Liver (tissue), 3 donors: ENCODE measurements at regions not wholly inside any gene's neighbourhood (a gene's known extent, or its start where the extent isn't known, plus 50 kb on each side); places are given as distances from the start of the nearest gene placed in this dataset.

ENCODE experiments used
- CTCF ChIP-seq: fragments of 150-350 bp; IDR thresholded peaks from 2 replicates; pipeline ENCODE4 v1.5.1; 2017; ENCODE audit warnings: improper control_type of control experiment, low read depth, low read length; ENCODE audit not compliant: missing input control
- EGR1 ChIP-seq, 2 donors: IDR thresholded peaks; 2 replicates each; pipeline ENCODE4 v1.6.1; 2016 to 2018; ENCODE audit warnings: antibody characterized with exemption in 2 of 2, low read depth in 2 of 2
- FOXA1 ChIP-seq: IDR thresholded peaks from 2 replicates; pipeline ENCODE4 v1.6.1; 2016; ENCODE audit warnings: antibody characterized with exemption
- FOXA2 ChIP-seq: IDR thresholded peaks from 2 replicates; pipeline ENCODE4 v1.6.1; 2016; ENCODE audit warnings: antibody characterized with exemption
- JUND ChIP-seq, 2 donors: IDR thresholded peaks; 2 replicates each; pipeline ENCODE4 v1.6.1; 2016; ENCODE audit warnings: antibody characterized with exemption in 2 of 2
- MAX ChIP-seq: IDR thresholded peaks from 2 replicates; pipeline ENCODE4 v1.6.1; 2016; ENCODE audit warnings: antibody characterized with exemption
- NR2F2 ChIP-seq: IDR thresholded peaks from 2 replicates; pipeline ENCODE4 v1.6.1; 2016; ENCODE audit warnings: antibody characterized with exemption
- RAD21 ChIP-seq, 2 donors: IDR thresholded peaks; 2 replicates each; pipeline ENCODE4 v1.6.1; 2016; ENCODE audit warnings: antibody characterized with exemption in 2 of 2, mild to moderate bottlenecking in 2 of 2
- SP1 ChIP-seq: IDR thresholded peaks from 2 replicates; pipeline ENCODE4 v1.6.1; 2018; ENCODE audit warnings: antibody characterized with exemption, mild to moderate bottlenecking
- TAF1 ChIP-seq: conservative IDR thresholded peaks from 2 replicates; pipeline ENCODE4 v1.6.1; 2016; ENCODE audit warnings: antibody characterized with exemption, mild to moderate bottlenecking
- YY1 ChIP-seq: IDR thresholded peaks from 2 replicates; pipeline ENCODE4 v1.6.1; 2016; ENCODE audit warnings: antibody characterized with exemption, mild to moderate bottlenecking
- TF ChIP-seq, protein P1 (sequence below): IDR thresholded peaks from 2 replicates; pipeline ENCODE4 v1.6.1; 2016; ENCODE audit warnings: antibody characterized with exemption, mild to moderate bottlenecking
- TF ChIP-seq, protein P2 (sequence below): IDR thresholded peaks from 2 replicates; pipeline ENCODE4 v1.6.1; 2016; ENCODE audit warnings: antibody characterized with exemption
- donor health status: healthy.
- donor health status: healthy.

DNA sequence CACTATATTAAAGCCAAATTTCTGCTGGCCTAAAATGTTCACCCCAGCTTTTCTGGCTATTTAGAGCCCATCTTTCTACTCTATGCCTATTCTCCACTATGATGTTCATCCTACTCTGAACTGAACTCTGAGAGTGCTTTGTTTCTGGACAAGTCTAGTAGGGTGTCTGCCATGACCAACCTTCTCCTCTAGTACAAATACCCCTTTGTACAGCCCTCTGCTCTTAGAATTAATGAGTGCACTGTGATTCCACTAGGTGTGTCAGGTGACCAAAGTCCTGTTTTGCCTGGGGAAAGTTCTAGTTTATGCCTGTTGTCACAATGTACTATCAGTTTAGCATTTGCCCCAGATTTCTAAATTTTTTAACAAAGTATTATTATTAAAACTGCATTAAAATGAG, 388.1 kb upstream of the MAD2L1 start:
- TF ChIP-seq NR2F2 (no peak), CTCF (no peak), YY1 (no peak), MAX (no peak), FOXA1 (no peak), JUND (IDR thresholded peaks at IDR 0.05) (no peak), SP1 (no peak), RAD21 (IDR thresholded peaks at IDR 0.05) (no peak), TAF1 (no peak), EGR1 (IDR thresholded peaks at IDR 0.05; ENCODE audit: low read depth in 2 of 2) (no peak), FOXA2 (no peak)
- TF ChIP-seq, protein P1, sequence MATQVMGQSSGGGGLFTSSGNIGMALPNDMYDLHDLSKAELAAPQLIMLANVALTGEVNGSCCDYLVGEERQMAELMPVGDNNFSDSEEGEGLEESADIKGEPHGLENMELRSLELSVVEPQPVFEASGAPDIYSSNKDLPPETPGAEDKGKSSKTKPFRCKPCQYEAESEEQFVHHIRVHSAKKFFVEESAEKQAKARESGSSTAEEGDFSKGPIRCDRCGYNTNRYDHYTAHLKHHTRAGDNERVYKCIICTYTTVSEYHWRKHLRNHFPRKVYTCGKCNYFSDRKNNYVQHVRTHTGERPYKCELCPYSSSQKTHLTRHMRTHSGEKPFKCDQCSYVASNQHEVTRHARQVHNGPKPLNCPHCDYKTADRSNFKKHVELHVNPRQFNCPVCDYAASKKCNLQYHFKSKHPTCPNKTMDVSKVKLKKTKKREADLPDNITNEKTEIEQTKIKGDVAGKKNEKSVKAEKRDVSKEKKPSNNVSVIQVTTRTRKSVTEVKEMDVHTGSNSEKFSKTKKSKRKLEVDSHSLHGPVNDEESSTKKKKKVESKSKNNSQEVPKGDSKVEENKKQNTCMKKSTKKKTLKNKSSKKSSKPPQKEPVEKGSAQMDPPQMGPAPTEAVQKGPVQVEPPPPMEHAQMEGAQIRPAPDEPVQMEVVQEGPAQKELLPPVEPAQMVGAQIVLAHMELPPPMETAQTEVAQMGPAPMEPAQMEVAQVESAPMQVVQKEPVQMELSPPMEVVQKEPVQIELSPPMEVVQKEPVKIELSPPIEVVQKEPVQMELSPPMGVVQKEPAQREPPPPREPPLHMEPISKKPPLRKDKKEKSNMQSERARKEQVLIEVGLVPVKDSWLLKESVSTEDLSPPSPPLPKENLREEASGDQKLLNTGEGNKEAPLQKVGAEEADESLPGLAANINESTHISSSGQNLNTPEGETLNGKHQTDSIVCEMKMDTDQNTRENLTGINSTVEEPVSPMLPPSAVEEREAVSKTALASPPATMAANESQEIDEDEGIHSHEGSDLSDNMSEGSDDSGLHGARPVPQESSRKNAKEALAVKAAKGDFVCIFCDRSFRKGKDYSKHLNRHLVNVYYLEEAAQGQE: no peak
- TF ChIP-seq, protein P2, sequence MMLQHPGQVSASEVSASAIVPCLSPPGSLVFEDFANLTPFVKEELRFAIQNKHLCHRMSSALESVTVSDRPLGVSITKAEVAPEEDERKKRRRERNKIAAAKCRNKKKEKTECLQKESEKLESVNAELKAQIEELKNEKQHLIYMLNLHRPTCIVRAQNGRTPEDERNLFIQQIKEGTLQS: no peak
